ENCODE measurements at regions not wholly inside any gene's neighbourhood (a gene's known extent, or its start where the extent isn't known, plus 50 kb on each side); places are given as distances from the start of the nearest gene placed in this dataset.

DNA sequence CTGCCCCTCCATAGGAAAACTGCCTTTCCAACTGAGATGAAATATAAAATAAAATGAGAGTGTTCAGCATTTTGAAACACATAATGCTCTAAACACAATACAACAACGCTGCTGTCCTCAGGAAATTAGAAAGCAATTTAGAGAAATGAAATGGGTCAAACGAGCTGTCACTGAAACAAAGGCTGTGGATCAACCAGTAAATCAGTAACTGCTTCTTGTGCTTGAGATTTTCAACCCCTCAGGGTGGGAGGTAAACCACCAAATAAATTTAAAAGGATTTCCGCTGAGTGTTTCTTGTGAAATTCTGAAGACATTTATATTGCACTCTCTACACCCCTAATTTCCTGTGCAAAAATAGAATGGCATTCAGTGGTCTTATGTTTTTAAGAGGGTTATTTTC lies 657.1 kb upstream of the SEL1L start:
- FAIRE-seq, result no peak

DNA sequence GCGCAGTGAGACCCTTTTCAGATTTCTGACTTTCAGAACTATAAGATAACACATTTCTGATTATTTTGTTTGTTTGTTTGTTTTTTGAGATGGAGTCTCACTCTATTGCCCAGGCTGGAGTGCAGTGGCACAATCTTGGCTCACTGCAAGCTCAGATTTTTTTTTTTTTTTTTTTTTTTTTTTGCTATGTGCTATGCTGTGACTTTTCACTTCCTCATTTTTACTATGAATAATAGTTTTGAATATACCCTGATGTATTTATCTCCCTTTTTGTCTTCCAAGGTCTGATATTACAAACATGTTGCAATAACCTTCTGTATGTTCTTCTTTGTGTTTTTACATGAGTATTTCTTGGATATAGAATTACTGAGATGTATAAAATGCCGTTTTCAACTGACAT lies 658.7 kb upstream of the SEL1L start:
- no peak for FAIRE-seq

DNA sequence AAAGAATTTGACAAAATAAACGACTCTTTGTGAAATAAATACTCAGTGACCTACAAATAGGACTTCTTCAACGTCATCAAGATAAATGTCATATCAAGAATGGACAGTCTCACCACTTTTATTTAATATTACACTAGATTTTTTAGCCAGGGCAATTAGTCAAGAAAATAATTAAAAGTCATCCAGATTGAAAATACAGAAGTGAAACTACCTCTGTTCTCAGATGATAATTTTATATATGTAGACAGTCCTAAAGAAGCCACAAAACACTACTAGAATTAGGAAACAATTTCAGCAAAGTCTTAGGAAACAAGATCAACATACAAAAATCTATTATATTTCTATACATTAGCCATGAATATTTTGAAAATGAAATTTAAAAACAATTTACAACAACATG lies 689.6 kb upstream of the SEL1L start:
- FAIRE-seq, result no peak

DNA sequence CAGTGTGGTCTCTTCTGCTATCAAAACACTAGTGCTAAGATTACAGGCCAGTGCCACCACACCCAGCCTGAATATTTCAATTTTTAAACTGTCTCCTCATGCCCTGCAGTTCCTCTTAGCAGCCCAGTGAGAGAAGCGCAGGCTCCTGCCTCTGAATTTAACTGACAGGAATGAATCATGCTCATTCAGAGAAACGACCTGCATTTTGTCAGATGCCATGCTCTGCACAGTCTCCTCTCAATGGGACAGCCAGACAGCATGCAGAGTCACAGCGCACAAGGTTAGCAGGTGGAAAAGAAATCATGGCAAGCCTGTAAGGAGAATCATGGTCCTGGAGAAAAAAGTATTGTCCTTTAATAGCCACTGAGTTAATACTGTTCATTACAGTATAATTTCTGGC lies 691.0 kb upstream of the SEL1L start:
- no peak for FAIRE-seq

DNA sequence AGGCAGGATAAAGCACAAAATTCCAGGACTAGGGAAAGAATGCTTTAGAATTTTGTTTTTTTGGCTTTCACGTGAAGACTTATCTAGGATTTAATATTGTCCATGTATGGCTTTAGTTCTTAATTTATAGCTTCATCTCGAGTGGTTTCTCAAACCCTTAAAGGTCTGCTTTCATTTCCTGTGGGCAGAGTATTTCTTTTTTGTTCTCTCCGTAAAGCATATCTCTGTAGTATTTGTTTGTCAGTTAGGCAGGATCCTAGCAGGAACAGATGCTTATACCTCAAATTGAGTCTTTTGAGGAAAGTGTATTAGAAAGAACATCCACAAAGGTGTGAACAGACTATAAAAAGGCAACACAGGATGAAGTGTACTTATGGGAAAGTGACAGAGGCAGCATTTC lies 697.1 kb upstream of the SEL1L start:
- FAIRE-seq, result no peak

DNA sequence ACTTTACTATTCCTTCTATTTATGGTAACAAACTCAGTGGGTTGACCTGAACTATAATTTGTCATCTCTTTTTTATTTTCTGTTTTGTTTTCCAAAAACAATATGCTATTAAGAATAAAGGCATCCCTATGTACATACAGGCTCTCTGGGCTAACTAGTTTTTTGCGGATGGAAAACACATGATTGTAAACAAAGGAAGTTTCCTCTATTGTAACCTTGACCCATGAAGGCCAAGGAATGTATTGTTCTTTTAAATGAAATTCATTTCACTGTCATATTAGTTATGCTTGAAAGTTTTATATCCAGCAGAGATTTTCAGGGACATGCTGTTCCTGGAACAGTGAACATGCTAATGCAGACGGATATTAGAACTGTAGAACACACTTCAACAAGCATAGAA lies 705.0 kb upstream of the SEL1L start:
- peak; percentile 58 for FAIRE-seq

DNA sequence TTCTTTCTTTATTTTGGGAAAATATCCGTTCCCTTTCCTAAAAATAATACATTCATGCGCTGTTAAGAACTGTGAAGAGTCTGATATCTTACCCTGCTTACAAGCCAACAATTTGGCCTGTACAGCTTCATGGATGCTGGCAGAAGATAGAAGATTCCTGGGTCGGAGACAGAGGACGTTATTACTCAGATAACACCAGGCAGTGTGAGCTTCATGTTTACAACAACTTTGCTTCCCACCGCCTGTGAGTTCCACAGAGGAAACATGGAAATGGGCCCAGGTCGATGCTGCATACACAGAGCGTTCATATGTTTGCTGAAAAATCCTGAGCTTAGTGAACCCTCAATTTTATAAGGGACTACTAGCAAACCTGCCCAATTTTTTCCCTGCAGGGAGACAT lies 705.6 kb upstream of the SEL1L start:
- no peak for FAIRE-seq

DNA sequence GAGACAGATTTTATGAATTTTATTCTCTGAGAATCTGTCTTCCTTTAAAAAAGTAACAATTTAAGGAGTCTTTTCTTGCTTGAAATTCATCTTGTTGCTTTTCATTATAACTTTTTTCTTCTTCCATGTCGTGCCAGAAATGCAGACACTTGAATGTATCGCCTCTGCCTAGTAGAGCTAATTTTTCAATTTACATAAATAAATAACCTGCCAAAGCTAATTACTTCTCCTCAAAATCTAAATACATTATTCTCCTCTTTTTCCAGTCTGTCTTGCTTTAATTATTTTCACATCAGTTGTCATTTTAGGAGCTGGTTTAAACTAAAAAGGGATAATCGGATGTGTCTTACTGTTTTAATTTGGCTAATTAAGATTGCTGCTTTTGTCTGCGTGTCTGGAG lies 711.1 kb upstream of the SEL1L start:
- FAIRE-seq, result no peak

DNA sequence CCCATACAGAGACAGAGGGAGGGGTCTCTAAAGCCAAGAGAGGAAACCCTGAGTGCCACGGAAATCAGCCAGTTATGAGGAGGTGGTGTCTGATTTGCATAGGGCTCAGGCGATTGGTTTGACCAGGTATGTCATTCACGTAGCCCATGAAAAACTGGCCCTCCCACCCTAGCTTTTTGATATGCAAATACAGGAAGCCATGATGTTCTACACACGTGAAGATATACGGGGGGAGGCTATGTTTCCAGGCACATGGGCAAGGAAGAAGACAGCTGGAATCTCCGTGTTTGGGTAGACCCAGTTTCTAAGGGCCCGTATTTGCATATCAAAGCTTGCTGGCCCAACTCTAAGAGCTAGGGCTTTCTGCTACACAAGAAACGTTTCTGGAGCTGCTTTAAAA lies 717.8 kb upstream of the SEL1L start:
- FAIRE-seq, result no peak

DNA sequence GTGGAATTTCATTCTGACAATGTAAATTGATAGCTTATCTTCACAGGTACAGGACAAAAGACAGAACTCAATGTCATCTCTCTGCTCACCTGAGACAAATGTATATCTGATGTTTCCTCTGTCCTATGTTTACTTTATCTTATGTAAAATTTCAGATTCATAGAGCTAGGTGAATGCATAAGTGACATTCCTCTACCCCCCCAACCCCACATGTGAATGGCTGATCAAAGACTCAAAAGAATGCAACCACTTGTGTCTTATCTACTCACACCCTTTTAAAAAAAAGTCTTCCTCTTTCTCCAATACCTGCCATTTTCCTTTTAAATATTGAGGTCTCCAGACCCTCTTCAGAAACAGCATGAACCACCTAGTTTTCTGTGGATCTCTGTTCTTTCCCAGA lies 736.6 kb upstream of the SEL1L start:
- no peak for FAIRE-seq

DNA sequence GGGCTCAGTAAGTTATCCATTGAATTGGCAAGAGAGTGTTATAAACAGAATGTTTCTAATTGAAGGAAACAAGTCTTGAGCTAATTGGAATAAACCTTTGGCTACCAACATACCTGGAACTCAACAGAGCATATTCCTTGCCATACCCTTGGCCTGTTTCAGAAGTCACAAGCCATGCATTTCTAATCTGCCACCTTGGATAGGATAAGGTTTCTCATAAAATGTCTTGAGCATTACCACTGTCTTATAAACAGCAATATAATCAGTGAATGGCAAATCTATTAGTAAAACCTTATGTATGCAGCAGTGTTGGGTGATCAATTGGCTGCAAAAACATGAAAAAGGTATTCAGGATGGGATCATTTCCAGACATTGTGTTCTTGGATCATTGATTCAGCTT lies 765.2 kb upstream of the SEL1L start:
- FAIRE-seq, result no peak

DNA sequence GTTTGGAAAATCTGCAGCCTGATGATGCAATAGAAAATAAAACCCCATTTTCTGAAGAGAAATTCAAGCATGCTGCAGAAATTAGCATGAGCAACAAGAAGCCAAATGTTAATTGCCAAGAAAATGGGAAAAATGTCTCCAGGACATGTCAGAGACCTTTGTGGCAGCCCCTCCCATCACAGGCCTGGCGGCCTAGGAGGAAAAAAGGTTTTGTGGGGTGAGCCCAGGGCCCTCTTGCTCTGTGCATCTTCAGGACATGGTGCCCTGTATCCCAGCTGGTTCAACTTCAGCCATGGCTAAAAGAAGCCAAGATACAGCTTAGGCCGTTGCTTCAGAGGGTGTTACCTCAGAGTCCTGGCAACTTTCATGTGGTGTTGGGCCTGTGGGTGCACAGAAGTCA lies 775.5 kb upstream of the SEL1L start:
- FAIRE-seq, result no peak

DNA sequence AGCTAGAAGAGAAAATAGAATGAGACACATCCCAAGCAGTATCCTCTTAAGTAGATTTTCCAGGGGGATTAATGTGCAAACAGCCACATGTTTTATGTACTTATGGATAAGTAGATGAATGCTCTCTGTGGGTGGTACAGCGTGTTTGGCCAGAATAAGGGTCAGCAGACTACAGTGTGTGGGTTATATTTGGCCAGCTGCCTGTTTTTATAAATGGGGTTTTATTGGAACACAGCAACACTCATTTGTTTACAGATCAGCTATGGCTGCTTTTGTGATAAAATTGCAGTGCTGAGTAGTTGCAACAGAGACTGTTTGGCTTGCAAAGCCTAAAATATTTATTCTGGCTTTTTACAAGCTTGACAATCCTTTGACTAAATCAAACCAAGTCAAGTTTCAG lies 780.2 kb upstream of the SEL1L start:
- FAIRE-seq, result peak; percentile 96

DNA sequence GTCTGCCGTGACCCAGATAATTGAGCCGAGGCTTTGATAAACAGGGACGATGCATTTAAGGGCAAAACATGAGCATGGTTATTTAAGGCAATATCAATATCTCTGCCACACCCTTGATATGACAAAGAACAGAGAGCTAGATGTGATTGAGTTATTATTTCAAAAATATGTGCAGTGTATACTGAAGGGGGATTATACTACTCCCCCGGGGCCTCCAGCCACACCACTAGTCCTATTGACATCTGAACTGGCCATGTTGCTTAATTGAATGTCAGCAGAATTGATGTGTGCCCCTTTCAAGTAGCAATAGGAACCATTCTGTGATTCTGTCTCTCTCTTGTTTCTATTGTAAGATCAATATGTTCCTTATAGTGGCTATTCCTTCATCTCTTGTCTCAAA lies 794.8 kb upstream of the SEL1L start:
- FAIRE-seq, result no peak

DNA sequence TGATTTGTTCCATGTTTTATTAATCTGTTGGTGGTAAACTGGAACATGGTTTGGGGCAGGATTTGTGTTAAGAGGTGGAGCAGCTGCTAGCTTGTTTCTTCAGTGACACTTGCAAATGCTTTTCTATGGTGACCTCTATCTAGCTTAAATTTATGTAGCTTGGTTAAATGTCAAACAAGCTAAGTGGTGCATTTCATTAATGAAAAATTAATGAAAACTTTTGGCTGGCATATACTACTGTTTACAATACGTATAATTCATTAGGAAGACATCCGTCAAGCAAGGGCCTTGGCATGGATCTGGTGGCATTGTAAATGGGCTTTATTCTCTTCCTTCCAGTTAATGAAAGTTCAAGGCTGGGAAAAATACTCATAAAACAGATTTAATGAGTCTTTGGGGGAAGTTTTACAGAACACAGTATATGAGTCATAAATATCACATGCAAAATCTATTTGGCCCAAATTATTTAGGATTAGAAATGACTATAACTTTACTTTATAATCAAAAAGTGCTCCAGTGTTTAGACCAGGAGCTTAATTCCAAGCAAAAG lies 807.7 kb upstream of the SEL1L start:
- peak; percentile 59 for FAIRE-seq

DNA sequence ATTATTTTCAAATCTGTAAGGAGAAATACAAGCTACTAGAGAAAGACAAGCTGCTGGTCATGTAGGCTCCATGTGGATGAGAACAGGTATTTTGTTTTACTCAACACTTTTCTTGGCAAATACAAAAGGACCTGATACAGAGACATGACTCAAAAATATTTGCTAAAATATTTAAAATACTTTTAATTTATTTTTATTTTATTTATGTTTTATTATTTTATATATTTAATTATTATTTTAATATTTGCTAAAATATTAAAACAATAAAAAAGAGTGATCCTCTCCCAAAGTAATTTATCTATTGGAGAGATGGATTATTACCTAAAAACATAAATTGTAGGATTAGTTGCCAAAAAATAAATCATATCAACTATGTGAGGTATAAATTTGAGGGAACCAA lies 808.9 kb upstream of the SEL1L start:
- peak; percentile 26 for FAIRE-seq

DNA sequence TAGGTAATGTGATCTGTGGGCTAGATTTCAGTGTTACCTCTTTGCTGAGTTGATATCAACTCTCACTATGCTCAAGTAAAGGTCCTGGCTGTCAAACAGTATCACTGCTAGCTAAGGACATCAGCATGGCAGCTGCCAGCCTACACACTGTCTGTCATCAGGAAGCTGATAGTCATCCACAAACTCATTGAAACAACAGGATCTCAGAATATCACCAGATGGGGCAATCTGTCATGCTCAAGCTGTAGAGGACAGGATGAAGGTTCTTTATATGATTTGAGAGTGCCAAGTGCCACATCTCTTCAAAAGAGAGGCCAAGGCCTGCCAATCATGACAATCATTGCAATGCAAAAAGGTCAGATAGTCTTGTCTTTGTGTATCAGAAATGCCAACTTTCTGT lies 811.5 kb upstream of the SEL1L start:
- FAIRE-seq, result no peak

DNA sequence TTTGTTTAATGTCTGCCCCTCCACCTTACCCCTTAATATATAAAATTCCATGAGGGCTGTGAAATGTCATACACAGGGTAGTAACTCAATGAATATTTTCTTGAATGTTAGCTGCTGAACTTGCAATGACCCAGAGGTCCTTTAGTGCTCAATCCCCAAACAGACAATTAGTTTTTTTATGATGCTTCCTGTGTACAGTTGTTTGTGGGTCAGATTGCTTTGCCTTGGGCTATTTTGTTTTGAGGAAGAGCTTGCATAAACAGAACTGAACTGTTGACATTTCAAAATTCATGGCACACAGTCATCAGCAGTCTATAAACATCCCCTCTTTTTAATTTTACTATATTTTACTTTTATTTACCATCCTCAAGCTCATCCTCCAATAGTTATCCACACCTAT lies 820.5 kb upstream of the SEL1L start:
- FAIRE-seq, result peak; percentile 98

DNA sequence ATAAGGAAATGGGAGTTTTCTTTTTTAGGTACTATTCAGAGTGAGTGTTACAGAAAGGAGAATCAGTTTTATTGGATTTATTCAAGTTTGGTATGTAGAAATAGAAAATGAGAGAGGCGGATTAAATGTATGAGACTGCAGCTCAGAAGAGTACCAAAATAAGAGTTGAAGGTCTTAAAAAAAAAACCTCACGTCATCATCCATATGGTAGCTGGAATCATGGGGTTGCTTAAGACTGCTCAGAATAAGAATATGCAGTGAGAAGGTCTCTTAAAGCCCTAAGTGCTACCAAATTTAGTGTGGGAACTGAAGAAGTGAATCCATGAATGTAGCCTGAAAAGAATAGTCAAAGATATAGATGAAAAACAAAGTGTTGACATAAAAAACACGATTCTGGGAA lies 825.5 kb upstream of the SEL1L start:
- FAIRE-seq, result no peak

DNA sequence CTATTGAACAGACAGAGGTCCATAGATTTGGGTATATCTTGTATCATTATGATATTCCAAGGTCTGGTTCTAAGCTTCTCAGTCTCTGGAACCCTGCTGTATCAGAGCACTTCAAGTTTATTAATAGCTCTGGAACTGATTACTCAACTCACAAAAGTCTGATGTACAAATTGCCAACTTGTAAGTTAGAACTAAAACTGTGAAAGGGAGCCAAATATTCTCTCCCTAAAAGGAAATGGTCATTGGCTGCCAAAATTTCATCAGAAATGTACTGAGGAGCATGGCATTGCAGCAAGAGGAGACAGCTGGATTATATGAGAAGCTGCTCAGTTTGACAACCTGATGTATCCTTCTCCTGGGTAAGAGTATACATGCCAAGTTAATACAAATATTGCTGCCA lies 828.8 kb upstream of the SEL1L start:
- FAIRE-seq, result no peak

DNA sequence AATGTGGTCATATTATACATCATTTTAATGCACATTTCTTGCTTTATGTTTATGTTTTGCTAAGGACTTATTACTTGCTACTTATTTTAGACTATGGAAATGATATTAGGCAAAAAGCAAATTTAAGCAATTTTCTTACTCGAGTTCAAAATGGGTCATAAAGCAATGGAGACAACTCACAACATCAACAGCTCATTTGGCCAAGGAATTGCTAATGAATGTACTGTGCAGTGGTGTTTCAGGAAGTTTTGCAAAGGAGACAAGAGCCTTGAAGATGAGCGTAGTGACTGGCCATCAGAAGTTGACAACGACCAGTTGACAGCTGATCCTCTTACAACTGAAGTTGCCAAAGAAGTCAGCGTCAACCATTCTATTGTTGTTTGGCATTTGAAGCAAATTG lies 831.8 kb upstream of the SEL1L start:
- no peak for FAIRE-seq

DNA sequence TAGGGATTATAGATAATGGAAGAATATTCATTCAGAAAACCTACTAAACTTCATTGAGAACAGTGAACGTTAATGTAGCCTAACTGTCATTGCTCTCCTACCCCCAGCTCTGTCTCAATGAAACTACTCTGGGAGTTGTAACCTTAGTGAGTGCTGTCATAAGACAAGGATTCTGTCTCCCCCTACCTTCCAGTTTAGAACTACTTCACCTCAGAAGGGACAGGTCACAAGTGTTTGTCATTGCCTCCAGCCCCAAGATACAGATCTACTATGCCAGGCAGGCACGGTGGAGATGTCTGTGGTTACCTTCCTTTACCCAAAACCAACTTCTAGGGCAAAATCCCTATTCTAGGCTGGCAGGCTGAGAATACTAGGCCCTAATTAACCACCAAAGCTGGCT lies 833.1 kb upstream of the SEL1L start:
- no peak for FAIRE-seq

DNA sequence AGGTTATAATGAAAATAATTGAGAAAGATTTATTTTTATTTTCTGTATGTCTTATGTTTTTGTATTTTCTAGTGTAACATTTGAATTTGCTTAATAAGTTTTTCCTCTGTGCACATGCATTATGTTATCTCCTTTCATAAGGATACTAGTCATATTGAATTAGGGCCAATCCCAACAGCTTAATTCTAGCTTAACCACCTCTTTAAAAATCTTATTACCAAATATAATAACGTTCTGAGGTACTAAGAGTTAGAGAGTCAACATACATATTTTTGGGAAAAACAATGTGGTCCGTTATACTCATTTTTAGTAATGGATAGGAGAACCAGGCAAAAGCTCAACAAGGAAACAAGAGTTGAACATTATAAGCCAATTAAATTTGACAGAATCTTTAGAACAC lies 845.6 kb upstream of the SEL1L start:
- FAIRE-seq, result no peak

DNA sequence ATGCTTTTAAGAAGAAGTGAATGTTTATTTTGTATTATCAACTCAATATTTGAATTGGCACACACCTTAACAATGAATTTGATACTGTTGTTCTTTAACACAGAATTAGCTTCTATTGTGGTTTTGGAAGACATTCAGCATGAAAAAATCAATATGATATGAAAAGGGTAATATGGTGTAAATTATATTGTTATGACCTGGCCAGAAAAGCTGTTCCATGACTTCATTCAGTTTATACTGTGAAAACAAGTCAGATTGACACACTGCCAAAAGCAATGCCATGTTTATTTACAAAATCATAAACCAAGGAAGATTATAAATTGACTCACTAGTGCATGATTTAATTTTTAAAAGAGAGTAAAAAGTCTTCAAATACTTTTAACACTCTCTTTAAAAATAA lies 851.4 kb upstream of the SEL1L start:
- FAIRE-seq, result peak; percentile 12

DNA sequence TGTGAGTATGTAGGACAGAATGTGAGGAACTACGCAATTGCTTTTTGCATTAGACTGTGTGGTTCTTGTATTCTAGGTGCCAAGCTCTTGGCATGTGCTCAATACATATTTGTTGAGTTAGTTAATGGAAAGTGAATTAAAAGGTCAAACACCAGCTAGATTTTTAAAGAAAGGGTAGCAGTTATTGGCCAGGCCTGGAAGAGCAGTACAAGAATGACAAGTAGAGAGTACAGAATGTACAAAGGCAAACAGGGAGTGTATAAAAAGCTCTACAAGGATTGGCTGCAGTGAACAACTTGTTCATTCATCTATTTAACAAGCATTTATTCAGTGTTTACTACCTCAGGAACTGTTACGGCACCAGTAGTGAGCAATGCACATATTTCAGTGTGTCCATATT lies 854.0 kb upstream of the SEL1L start:
- FAIRE-seq, result no peak

DNA sequence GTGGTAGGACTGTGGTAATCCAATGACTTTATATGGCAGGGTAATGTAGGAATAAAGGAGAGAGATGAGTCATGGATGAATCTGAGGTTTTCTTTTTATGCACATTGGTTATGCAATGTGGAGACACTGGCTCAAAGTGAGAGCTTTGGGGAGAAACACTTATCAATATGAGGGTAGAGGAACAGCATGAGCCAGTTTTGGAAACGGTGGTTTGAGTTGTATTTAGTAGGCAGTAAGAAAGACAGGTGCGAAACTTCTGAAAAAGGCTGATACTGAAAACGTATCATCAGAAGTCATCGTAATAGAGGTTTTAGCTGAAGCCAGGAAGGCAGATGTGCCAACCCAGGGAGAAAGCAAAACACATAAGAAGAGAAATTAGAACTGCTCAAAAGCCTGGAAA lies 854.8 kb upstream of the SEL1L start:
- FAIRE-seq, result no peak
